H9 (cell line): ENCODE measurements at regions not wholly inside any gene's neighbourhood (a gene's known extent, or its start where the extent isn't known, plus 50 kb on each side); places are given as distances from the start of the nearest gene placed in this dataset.

Experiments
- DNase-seq: peaks from one replicate; pipeline ENCODE4 v3.0.0-alpha.2; 2017
- H2AFZ ChIP-seq: one replicate; pipeline ENCODE4 v1.6.1; 2013; ENCODE audit warnings: mild to moderate bottlenecking, low read length, control low read depth, moderate library complexity
- H2AK5ac ChIP-seq: 2 replicates; pipeline ENCODE4 v1.6.1; 2013; ENCODE audit warnings: low read length, control low read depth, mixed read lengths; ENCODE audit not compliant: insufficient read length
- H2BK120ac ChIP-seq: one replicate; pipeline ENCODE4 v1.6.1; 2013; ENCODE audit warnings: low read depth, mild to moderate bottlenecking, low read length, control low read depth, inconsistent platforms; ENCODE audit not compliant: poor library complexity, severe bottlenecking
- H2BK12ac ChIP-seq: 2 replicates; pipeline ENCODE4 v1.6.1; 2013; ENCODE audit warnings: low read length, control low read depth, mixed read lengths, low read depth; ENCODE audit not compliant: insufficient read length
- H2BK15ac ChIP-seq: 2 replicates; pipeline ENCODE4 v1.6.1; 2013; ENCODE audit warnings: low read depth, low read length, control low read depth
- H2BK20ac ChIP-seq: one replicate; pipeline ENCODE4 v1.6.1; 2013; ENCODE audit warnings: low read depth, mild to moderate bottlenecking, low read length, control low read depth, inconsistent platforms; ENCODE audit not compliant: poor library complexity, severe bottlenecking
- H2BK5ac ChIP-seq: 2 replicates; pipeline ENCODE4 v1.6.1; 2013; ENCODE audit warnings: low read length, control low read depth, mixed read lengths; ENCODE audit not compliant: insufficient read length
- H3K14ac ChIP-seq: 2 replicates; pipeline ENCODE4 v1.6.1; 2013; ENCODE audit warnings: low read length, control low read depth; ENCODE audit not compliant: insufficient read depth
- H3K18ac ChIP-seq: 2 replicates; pipeline ENCODE4 v1.6.1; 2013; ENCODE audit warnings: low read depth, mild to moderate bottlenecking, mixed read lengths, low read length, control low read depth; ENCODE audit not compliant: insufficient read length
- H3K23ac ChIP-seq: 2 replicates; pipeline ENCODE4 v1.6.1; 2013; ENCODE audit warnings: low read length, control low read depth, mixed read lengths, low read depth; ENCODE audit not compliant: insufficient read length
- H3K23me2 ChIP-seq: 2 replicates; pipeline ENCODE4 v1.6.1; 2013; ENCODE audit warnings: low read depth, mild to moderate bottlenecking, mixed read lengths, low read length, control low read depth; ENCODE audit not compliant: insufficient read length, poor library complexity, severe bottlenecking
- H3K27ac ChIP-seq: 2 replicates; pipeline ENCODE4 v1.5.1; 2013; ENCODE audit warnings: low read length, control low read depth, mixed read lengths, low read depth; ENCODE audit not compliant: insufficient read length
- H3K27me3 ChIP-seq: 2 replicates; pipeline ENCODE4 v1.6.1; 2013; ENCODE audit warnings: low read length, control low read depth, inconsistent platforms; ENCODE audit not compliant: insufficient read depth
- H3K4ac ChIP-seq: 2 replicates; pipeline ENCODE4 v1.6.1; 2013; ENCODE audit warnings: low read depth, mild to moderate bottlenecking, control low read depth, inconsistent platforms, low read length, moderate library complexity
- H3K4me1 ChIP-seq: 2 replicates; pipeline ENCODE4 v1.6.1; 2013; ENCODE audit warnings: low read length, control low read depth, inconsistent platforms; ENCODE audit not compliant: insufficient read depth
- H3K4me2 ChIP-seq: 2 replicates; pipeline ENCODE4 v1.6.1; 2013; ENCODE audit warnings: low read length, control low read depth, mixed read lengths; ENCODE audit not compliant: insufficient read length, insufficient read depth
- H3K56ac ChIP-seq: 2 replicates; pipeline ENCODE4 v1.6.1; 2013; ENCODE audit warnings: low read depth, mild to moderate bottlenecking, mixed read lengths, low read length, control low read depth; ENCODE audit not compliant: insufficient read length
- H3K79me1 ChIP-seq: 2 replicates; pipeline ENCODE4 v1.6.1; 2013; ENCODE audit warnings: low read depth, mild to moderate bottlenecking, moderate library complexity, low read length, control low read depth, inconsistent platforms; ENCODE audit not compliant: insufficient read depth, poor library complexity, severe bottlenecking
- H3K79me2 ChIP-seq: 2 replicates; pipeline ENCODE4 v1.6.1; 2013; ENCODE audit warnings: low read length, control low read depth, inconsistent platforms; ENCODE audit not compliant: insufficient read depth
- H3K9ac ChIP-seq: 2 replicates; pipeline ENCODE4 v1.6.1; 2013; ENCODE audit warnings: low read length, control low read depth, mixed read lengths; ENCODE audit not compliant: insufficient read length; ENCODE audit errors: extremely low read depth
- H3K9me3 ChIP-seq: one replicate; pipeline ENCODE4 v1.6.1; 2013; ENCODE audit warnings: low read depth, low read length, inconsistent platforms; ENCODE audit not compliant: control insufficient read depth
- H3T11ph ChIP-seq: one replicate; pipeline ENCODE4 v1.6.1; 2013; ENCODE audit warnings: mild to moderate bottlenecking, low read length, control low read depth, inconsistent platforms
- H4K20me1 ChIP-seq: one replicate; pipeline ENCODE4 v1.6.1; 2013; ENCODE audit not compliant: control insufficient read depth, insufficient read length, insufficient read depth
- H4K5ac ChIP-seq: 2 replicates; pipeline ENCODE4 v1.6.1; 2013; ENCODE audit warnings: low read depth, mild to moderate bottlenecking, mixed read lengths, low read length, control low read depth; ENCODE audit not compliant: insufficient read length
- H4K8ac ChIP-seq: replicated peaks from 2 replicates; pipeline ENCODE4 v1.6.1; 2013; ENCODE audit warnings: low read length, control low read depth, mixed read lengths, low read depth; ENCODE audit not compliant: insufficient read length
- H4K91ac ChIP-seq: 2 replicates; pipeline ENCODE4 v1.6.1; 2013; ENCODE audit warnings: low read depth, mild to moderate bottlenecking, moderate library complexity, mixed read lengths, low read length, control low read depth; ENCODE audit not compliant: insufficient read length
- H3K27ac Mint-ChIP-seq, 3 experiments: 2 replicates in 2 of 3; 3 replicates in 1 of 3; pipeline ENCODE4 v1.8.0; 2020 to 2021; ENCODE audit warnings: mixed read lengths in 3 of 3, mild to moderate bottlenecking in 1 of 3, moderate library complexity in 1 of 3
- H3K27me3 Mint-ChIP-seq: 2 replicates; pipeline ENCODE4 v1.8.0; 2021; ENCODE audit warnings: low read depth, mild to moderate bottlenecking, moderate library complexity, mixed read lengths
- H3K36me3 Mint-ChIP-seq, 3 experiments: 2 replicates in 2 of 3; 3 replicates in 1 of 3; pipeline ENCODE4 v1.8.0; 2020 to 2021; ENCODE audit warnings: low read depth in 3 of 3, mixed read lengths in 3 of 3; ENCODE audit not compliant: insufficient read depth in 1 of 3
- H3K4me1 Mint-ChIP-seq, 2 experiments: 2 replicates each; pipeline ENCODE4 v1.8.0; 2020; ENCODE audit warnings: mixed read lengths in 2 of 2
- H3K4me3 Mint-ChIP-seq, 2 experiments: 2 replicates in 1 of 2; 3 replicates in 1 of 2; pipeline ENCODE4 v1.8.0; 2020 to 2021; ENCODE audit warnings: mild to moderate bottlenecking in 2 of 2, mixed read lengths in 2 of 2, moderate library complexity in 1 of 2
- H3K9me3 Mint-ChIP-seq, 2 experiments: 2 replicates in 1 of 2; 3 replicates in 1 of 2; pipeline ENCODE4 v1.8.0; 2020; ENCODE audit warnings: mild to moderate bottlenecking in 2 of 2, mixed read lengths in 2 of 2, moderate library complexity in 1 of 2
- WGBS: extraction: QIAGEN DNeasy Blood & Tissue Kit; methylation state at CpG from one replicate; pipeline ENCODE4 v1.1.7; 2013; ENCODE audit warnings: missing lambda C conversion rate, low lambda C conversion rate, mixed read lengths; ENCODE audit not compliant: insufficient read length; ENCODE audit errors: extremely low coverage; 5-methylcytosine and 5-hydroxymethylcytosine counted together
- TF ChIP-seq, protein P1 (sequence below): fragments of 200-600 bp; sonication (generic); conservative IDR thresholded peaks from 3 replicates; pipeline ENCODE4 v1.8.0; 2021; ENCODE audit warnings: antibody characterized with exemption, mild to moderate bottlenecking

DNA sequence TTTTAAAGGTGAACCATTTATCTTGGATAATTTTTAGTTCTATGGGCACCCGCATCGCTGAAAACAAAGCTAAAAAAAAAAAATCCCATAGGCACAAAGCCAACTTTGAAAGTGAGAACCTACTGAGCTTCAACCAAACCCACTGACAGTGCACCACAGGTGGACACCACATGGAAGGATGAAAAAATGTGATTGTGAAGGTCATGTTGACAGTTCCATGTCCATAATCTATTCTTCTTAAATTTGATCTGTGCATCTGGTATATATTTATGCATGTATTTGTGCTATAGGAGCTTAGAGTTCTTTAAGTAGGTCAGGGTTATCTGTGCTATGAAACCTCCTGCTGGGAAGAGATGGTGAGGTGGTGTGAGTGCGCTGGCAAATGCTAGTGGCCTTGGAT, 374.3 kb downstream of the SPRY1 start:
- H3K4me1 Mint-ChIP-seq: peaks cover 0 to under 1% of the 10 kb centered on the region in 2 experiments; a peak in 1 of 4 replicates
- no peak overlapping the region for H3K27ac Mint-ChIP-seq
- H3K36me3 Mint-ChIP-seq: peaks cover 0 to 12% (median 10%) of the 10 kb centered on the region in 3 experiments; a peak in 4 of 7 replicates
- H3K4ac ChIP-seq: no peak overlapping the region
- H2AFZ ChIP-seq: no peak overlapping the region
- peaks cover 8 to 11% of the 10 kb centered on the region in 2 experiments; a peak in 3 of 5 replicates for H3K9me3 Mint-ChIP-seq
- no peak overlapping the region for H2BK15ac ChIP-seq
- no peaks in the 10 kb centered on the region for H3K79me1 ChIP-seq
- H4K8ac ChIP-seq: no peak overlapping the region
- TF ChIP-seq, protein P1, sequence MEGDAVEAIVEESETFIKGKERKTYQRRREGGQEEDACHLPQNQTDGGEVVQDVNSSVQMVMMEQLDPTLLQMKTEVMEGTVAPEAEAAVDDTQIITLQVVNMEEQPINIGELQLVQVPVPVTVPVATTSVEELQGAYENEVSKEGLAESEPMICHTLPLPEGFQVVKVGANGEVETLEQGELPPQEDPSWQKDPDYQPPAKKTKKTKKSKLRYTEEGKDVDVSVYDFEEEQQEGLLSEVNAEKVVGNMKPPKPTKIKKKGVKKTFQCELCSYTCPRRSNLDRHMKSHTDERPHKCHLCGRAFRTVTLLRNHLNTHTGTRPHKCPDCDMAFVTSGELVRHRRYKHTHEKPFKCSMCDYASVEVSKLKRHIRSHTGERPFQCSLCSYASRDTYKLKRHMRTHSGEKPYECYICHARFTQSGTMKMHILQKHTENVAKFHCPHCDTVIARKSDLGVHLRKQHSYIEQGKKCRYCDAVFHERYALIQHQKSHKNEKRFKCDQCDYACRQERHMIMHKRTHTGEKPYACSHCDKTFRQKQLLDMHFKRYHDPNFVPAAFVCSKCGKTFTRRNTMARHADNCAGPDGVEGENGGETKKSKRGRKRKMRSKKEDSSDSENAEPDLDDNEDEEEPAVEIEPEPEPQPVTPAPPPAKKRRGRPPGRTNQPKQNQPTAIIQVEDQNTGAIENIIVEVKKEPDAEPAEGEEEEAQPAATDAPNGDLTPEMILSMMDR: no peak
- no peak overlapping the region for H3K9ac ChIP-seq
- H3K23me2 ChIP-seq: no peaks in the 10 kb centered on the region
- H4K91ac ChIP-seq: no peak overlapping the region
- no peak overlapping the region for H2BK12ac ChIP-seq
- H3K27me3 Mint-ChIP-seq: no peaks in the 10 kb centered on the region
- no peak overlapping the region for H3K27ac ChIP-seq
- H3T11ph ChIP-seq: no peak overlapping the region
- H3K23ac ChIP-seq: no peak overlapping the region
- no peaks in the 10 kb centered on the region for H4K20me1 ChIP-seq
- H3K27me3 ChIP-seq: no peaks in the 10 kb centered on the region
- DNase-seq: no peak
- no peak overlapping the region for H3K4me2 ChIP-seq
- H3K18ac ChIP-seq: no peak overlapping the region
- H2AK5ac ChIP-seq: no peak overlapping the region
- no peak overlapping the region for H4K5ac ChIP-seq
- no CpG with 5 or more reads among the region's 3 CpGs for WGBS
- no peak overlapping the region for H2BK120ac ChIP-seq
- no peaks in the 10 kb centered on the region for H3K9me3 ChIP-seq
- H3K56ac ChIP-seq: no peak overlapping the region
- no peak overlapping the region for H2BK20ac ChIP-seq
- no peak overlapping the region for H3K14ac ChIP-seq
- H3K79me2 ChIP-seq: no peaks in the 10 kb centered on the region
- H2BK5ac ChIP-seq: no peak overlapping the region
- no peaks in the 10 kb centered on the region for H3K4me1 ChIP-seq
- no peak overlapping the region for H3K4me3 Mint-ChIP-seq
